ENCODE measurements at regions not wholly inside any gene's neighbourhood (a gene's known extent, or its start where the extent isn't known, plus 50 kb on each side); places are given as distances from the start of the nearest gene placed in this dataset.
"Not testable (repeated sequence)": the region's sequence is repeated elsewhere in the genome, so short reads cannot be mapped to it uniquely, and the experiment has no call there.

DNA sequence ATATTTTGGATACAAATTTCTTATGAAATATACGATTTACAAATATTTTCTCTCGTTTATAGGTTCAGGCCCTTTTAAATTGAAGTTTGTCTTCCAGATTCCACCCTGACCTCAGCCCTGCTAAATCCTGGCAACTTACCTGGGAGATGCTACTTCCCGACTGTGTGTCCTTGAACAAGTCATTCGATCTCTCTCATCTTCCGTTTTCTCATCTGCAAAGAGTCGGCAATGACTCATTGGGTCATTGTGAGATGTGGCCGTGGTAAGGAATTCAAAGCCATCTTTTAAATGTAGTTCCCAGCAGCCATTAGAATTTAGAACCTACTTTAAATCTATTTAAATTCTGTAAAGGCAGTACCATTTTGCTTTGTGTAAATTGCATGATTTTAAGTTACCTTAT is 72.5 kb downstream of the LHX2 start:
- H3K9me3 ChIP-seq (ENCODE audit: control insufficient read depth, insufficient read depth, low read length), result peaks cover 1% of the 10 kb centered on the region
- H3K4me1 ChIP-seq (ENCODE audit: control insufficient read depth, insufficient read depth, low read length), result peaks cover 3% of the 10 kb centered on the region
- no CpG with 5 or more reads among the region's 7 CpGs for WGBS (ENCODE audit: insufficient coverage)
- no peak overlapping the region for H3K27ac ChIP-seq (ENCODE audit: low read depth, low read length)
- no peaks in the 10 kb centered on the region for H3K27me3 ChIP-seq (ENCODE audit: control insufficient read depth, insufficient read depth, low read length)
- H3K4me3 ChIP-seq (ENCODE audit: low read depth, low read length), result no peak overlapping the region
- DNase-seq (ENCODE audit: low read depth in 4 of 6, low spot score in 6 of 6), result no peak
- no peaks in the 10 kb centered on the region for H3K36me3 ChIP-seq (ENCODE audit: control insufficient read depth, insufficient read depth, low read length)

- Histone ChIP-seq H3K4me3 (ENCODE audit: low read depth, low read length) (no peak overlapping the region), H3K27me3 (ENCODE audit: control insufficient read depth, insufficient read depth, low read length) (no peaks in the 10 kb centered on the region), H3K36me3 (ENCODE audit: control insufficient read depth, insufficient read depth, low read length) (no peaks in the 10 kb centered on the region), H3K9me3 (ENCODE audit: control insufficient read depth, insufficient read depth, low read length) (peaks cover 1% of the 10 kb centered on the region), H3K27ac (ENCODE audit: low read depth, low read length) (no peak overlapping the region), H3K4me1 (ENCODE audit: control insufficient read depth, insufficient read depth, low read length) (no peaks in the 10 kb centered on the region)
- DNase-seq (ENCODE audit: low read depth in 4 of 6, low spot score in 6 of 6), result no peak
- WGBS (ENCODE audit: insufficient coverage), result no CpG with 5 or more reads among the region's 2 CpGs
Measured at GRCh38 chr9:124087226-124087625, 75.7 kb downstream of the LHX2 start.

DNA sequence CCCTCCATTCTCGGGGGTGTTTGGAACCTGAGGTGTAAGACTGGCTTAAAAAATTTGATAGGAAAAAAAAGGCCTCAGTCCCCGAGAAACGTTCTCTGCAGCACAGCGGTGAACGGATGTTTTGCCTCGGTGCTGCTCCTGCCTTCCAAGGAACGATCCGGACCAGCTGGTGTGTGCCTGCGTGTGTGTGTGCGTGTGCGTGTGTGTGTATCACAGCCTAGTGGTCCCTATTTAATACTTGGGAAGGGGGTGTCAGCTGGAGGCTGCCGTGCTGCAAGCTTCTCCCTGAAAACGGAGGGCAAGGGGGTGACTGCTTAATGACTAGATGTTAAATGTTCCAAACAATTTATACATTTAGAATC is 76.9 kb downstream of the LHX2 start:
- no peak overlapping the region for H3K27ac ChIP-seq (ENCODE audit: low read depth, low read length)
- peak in 2 of 6 donors; percentile 53 to 77 for DNase-seq (ENCODE audit: low read depth in 4 of 6, low spot score in 6 of 6)
- no peaks in the 10 kb centered on the region for H3K4me1 ChIP-seq (ENCODE audit: control insufficient read depth, insufficient read depth, low read length)
- H3K36me3 ChIP-seq (ENCODE audit: control insufficient read depth, insufficient read depth, low read length), result no peaks in the 10 kb centered on the region
- 76% methylated on average over 10 of the region's 13 CpGs for WGBS (ENCODE audit: insufficient coverage)
- no peaks in the 10 kb centered on the region for H3K27me3 ChIP-seq (ENCODE audit: control insufficient read depth, insufficient read depth, low read length)
- H3K9me3 ChIP-seq (ENCODE audit: control insufficient read depth, insufficient read depth, low read length), result peaks cover 1% of the 10 kb centered on the region
- H3K4me3 ChIP-seq (ENCODE audit: low read depth, low read length), result no peak overlapping the region

- WGBS (ENCODE audit: insufficient coverage), result 89% methylated on average over 6 of the region's 9 CpGs
Measured at GRCh38 chr9:124089631-124090488, 78.3 kb downstream of the LHX2 start.

DNA sequence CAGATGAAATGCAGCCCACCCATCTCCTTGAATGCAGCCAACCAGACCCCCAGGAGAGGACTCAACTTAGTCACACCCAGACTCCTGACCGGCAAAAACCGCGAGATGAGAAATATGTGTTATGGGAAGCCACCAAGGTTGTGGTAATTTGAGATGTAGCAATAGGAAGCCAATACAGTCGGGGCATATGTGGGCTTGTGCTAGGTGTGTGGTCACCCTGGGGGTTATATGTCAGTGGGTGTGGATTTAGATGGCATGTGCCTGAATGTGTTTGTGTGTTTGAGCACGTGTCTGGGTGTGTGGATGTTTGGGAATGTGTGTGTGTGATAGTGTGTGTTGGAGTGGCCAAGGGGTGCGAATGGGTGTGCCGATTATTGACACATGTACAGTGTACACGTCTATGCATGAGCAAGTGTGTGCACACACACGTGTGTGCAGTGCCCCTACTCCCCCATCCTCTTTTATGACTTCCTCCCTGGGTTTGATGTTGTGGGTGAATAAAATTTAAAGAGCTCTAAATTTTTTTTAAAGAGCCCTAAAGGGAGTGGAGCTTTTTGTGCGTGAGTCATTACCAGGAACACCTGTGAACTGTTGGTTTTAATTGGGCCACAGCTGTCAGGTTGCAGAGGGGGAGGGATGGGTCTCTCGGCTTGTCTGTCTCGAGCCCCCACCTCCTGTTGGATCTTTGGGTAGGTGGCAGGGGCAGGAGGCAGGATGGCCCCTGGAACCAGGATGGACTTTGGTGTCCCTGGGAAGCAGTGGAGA is 86.8 kb downstream of the LHX2 start:
- DNase-seq (ENCODE audit: low read depth in 4 of 6, low spot score in 6 of 6), result no peak

More at GRCh38 chr9:124089631-124090488, 78.3 kb downstream of the LHX2 start:
- not testable (repeated sequence) for H3K9me3 ChIP-seq (ENCODE audit: control insufficient read depth, insufficient read depth, low read length); H3K36me3 ChIP-seq (ENCODE audit: control insufficient read depth, insufficient read depth, low read length); H3K4me1 ChIP-seq (ENCODE audit: control insufficient read depth, insufficient read depth, low read length); H3K27me3 ChIP-seq (ENCODE audit: control insufficient read depth, insufficient read depth, low read length); H3K4me3 ChIP-seq (ENCODE audit: low read depth, low read length); H3K27ac ChIP-seq (ENCODE audit: low read depth, low read length)
- peak in 1 of 6 donors; percentile 47 for DNase-seq (ENCODE audit: low read depth in 4 of 6, low spot score in 6 of 6)

GRCh38 chr9:124099860-124100259 is 88.3 kb downstream of the LHX2 start:
- Histone ChIP-seq H3K27me3 (ENCODE audit: control insufficient read depth, insufficient read depth, low read length) (no peaks in the 10 kb centered on the region), H3K36me3 (ENCODE audit: control insufficient read depth, insufficient read depth, low read length) (no peaks in the 10 kb centered on the region), H3K4me3 (ENCODE audit: low read depth, low read length) (no peak overlapping the region), H3K27ac (ENCODE audit: low read depth, low read length) (no peak overlapping the region), H3K4me1 (ENCODE audit: control insufficient read depth, insufficient read depth, low read length) (no peaks in the 10 kb centered on the region), H3K9me3 (ENCODE audit: control insufficient read depth, insufficient read depth, low read length) (no peaks in the 10 kb centered on the region)
- DNase-seq (ENCODE audit: low read depth in 4 of 6, low spot score in 6 of 6), result no peak
- WGBS (ENCODE audit: insufficient coverage), result 92% methylated on average over 5 of the region's 6 CpGs

More for the DNA sequence above, 86.8 kb downstream of the LHX2 start:
- no peaks in the 10 kb centered on the region for H3K4me1 ChIP-seq (ENCODE audit: control insufficient read depth, insufficient read depth, low read length)
- H3K27me3 ChIP-seq (ENCODE audit: control insufficient read depth, insufficient read depth, low read length), result no peaks in the 10 kb centered on the region
- H3K9me3 ChIP-seq (ENCODE audit: control insufficient read depth, insufficient read depth, low read length), result no peaks in the 10 kb centered on the region
- no peak overlapping the region for H3K27ac ChIP-seq (ENCODE audit: low read depth, low read length)
- no peaks in the 10 kb centered on the region for H3K36me3 ChIP-seq (ENCODE audit: control insufficient read depth, insufficient read depth, low read length)
- no peak overlapping the region for H3K4me3 ChIP-seq (ENCODE audit: low read depth, low read length)
- WGBS (ENCODE audit: insufficient coverage), result 83% methylated on average over 8 of the region's 12 CpGs

- Histone ChIP-seq H3K27me3 (ENCODE audit: control insufficient read depth, insufficient read depth, low read length) (no peaks in the 10 kb centered on the region), H3K4me1 (ENCODE audit: control insufficient read depth, insufficient read depth, low read length) (no peaks in the 10 kb centered on the region), H3K36me3 (ENCODE audit: control insufficient read depth, insufficient read depth, low read length) (no peaks in the 10 kb centered on the region), H3K9me3 (ENCODE audit: control insufficient read depth, insufficient read depth, low read length) (no peaks in the 10 kb centered on the region), H3K4me3 (ENCODE audit: low read depth, low read length) (no peak overlapping the region), H3K27ac (ENCODE audit: low read depth, low read length) (no peak overlapping the region)
- 45% methylated on average over 6 of the region's 6 CpGs for WGBS (ENCODE audit: insufficient coverage)
- no peak for DNase-seq (ENCODE audit: low read depth in 4 of 6, low spot score in 6 of 6)
Measured at GRCh38 chr9:124101215-124101968, 89.8 kb downstream of the LHX2 start.

DNA sequence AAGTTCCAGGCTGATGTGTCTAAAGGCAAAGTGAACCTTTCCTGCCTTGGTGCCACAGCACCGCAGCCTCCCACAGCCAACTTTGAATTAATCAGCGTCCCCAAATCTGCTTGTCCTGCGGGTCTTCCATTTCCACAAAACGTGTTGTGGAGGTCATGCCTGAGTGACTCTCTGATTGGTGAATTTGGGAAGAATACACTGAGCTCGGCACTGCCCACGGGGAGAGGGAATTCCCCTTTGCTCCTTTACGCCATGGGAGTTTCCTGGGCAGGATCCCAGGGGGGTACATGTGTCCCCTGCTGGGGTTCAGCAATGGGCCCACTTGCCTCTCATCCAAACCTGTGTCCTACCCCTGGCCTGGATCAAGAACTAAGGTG is 90.4 kb downstream of the LHX2 start:
- H3K9me3 ChIP-seq (ENCODE audit: control insufficient read depth, insufficient read depth, low read length), result no peaks in the 10 kb centered on the region
- DNase-seq (ENCODE audit: low read depth in 4 of 6, low spot score in 6 of 6), result no peak
- no peaks in the 10 kb centered on the region for H3K27me3 ChIP-seq (ENCODE audit: control insufficient read depth, insufficient read depth, low read length)
- no peak overlapping the region for H3K4me3 ChIP-seq (ENCODE audit: low read depth, low read length)
- 45% methylated on average over 4 of the region's 7 CpGs for WGBS (ENCODE audit: insufficient coverage)
- H3K36me3 ChIP-seq (ENCODE audit: control insufficient read depth, insufficient read depth, low read length), result no peaks in the 10 kb centered on the region
- H3K27ac ChIP-seq (ENCODE audit: low read depth, low read length), result no peak overlapping the region
- no peaks in the 10 kb centered on the region for H3K4me1 ChIP-seq (ENCODE audit: control insufficient read depth, insufficient read depth, low read length)

GRCh38 chr9:124102363-124102762 is 90.8 kb downstream of the LHX2 start:
- 51% methylated on average over 3 of the region's 3 CpGs for WGBS (ENCODE audit: insufficient coverage)
- H3K27me3 ChIP-seq (ENCODE audit: control insufficient read depth, insufficient read depth, low read length), result no peaks in the 10 kb centered on the region
- no peaks in the 10 kb centered on the region for H3K9me3 ChIP-seq (ENCODE audit: control insufficient read depth, insufficient read depth, low read length)
- no peaks in the 10 kb centered on the region for H3K4me1 ChIP-seq (ENCODE audit: control insufficient read depth, insufficient read depth, low read length)
- no peak overlapping the region for H3K4me3 ChIP-seq (ENCODE audit: low read depth, low read length)
- no peaks in the 10 kb centered on the region for H3K36me3 ChIP-seq (ENCODE audit: control insufficient read depth, insufficient read depth, low read length)
- DNase-seq (ENCODE audit: low read depth in 4 of 6, low spot score in 6 of 6), result no peak
- no peak overlapping the region for H3K27ac ChIP-seq (ENCODE audit: low read depth, low read length)

Measured in spinal cord (tissue), 9 donors.